ENCODE measurements at regions not wholly inside any gene's neighbourhood (a gene's known extent, or its start where the extent isn't known, plus 50 kb on each side); places are given as distances from the start of the nearest gene placed in this dataset.

DNA sequence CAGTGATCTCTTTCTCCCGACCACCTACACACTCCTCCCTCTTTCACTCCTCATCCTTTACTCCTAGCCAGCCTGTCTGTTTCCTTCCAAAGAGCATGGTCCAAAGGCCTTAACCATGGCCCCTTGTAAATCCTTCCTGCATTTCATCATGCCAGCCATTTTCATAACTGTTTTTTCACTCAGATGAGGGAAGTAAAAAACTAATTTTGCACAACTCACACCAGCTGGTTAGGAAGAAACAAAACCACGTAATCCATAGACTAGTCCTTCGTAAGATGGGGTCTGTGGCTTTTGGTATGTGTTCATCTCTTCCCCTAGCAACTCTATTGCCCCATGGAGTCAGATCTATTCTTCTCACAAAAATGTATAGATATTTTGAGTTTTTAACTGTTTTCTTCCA lies 187.8 kb downstream of the SHOX2 start:
- TF ChIP-seq ESRRG (CRISPR knock-in tag; IDR thresholded peaks at IDR 0.05) (no peak), TSHZ2 (CRISPR knock-in tag; IDR thresholded peaks at IDR 0.05) (no peak), SNAI2 (CRISPR knock-in tag; IDR thresholded peaks at IDR 0.05) (no peak), CSDC2 (CRISPR knock-in tag; IDR thresholded peaks at IDR 0.05) (no peak), ISL1 (CRISPR knock-in tag; IDR thresholded peaks at IDR 0.05) (no peak), PPARA (CRISPR knock-in tag; IDR thresholded peaks at IDR 0.05; ENCODE audit: borderline replicate concordance) (no peak), BACH2 (CRISPR knock-in tag; IDR thresholded peaks at IDR 0.05; ENCODE audit: borderline replicate concordance) (no peak), ZNF8 (CRISPR knock-in tag; IDR thresholded peaks at IDR 0.05) (no peak), TOX (CRISPR knock-in tag; IDR thresholded peaks at IDR 0.05; ENCODE audit: borderline replicate concordance) (no peak), ZNF70 (CRISPR knock-in tag; IDR thresholded peaks at IDR 0.05) (no peak), POU6F1 (CRISPR knock-in tag; IDR thresholded peaks at IDR 0.05; ENCODE audit: borderline replicate concordance, low read depth) (no peak), ZC3H10 (CRISPR knock-in tag; IDR thresholded peaks at IDR 0.05) (no peak), RARB (CRISPR knock-in tag; IDR thresholded peaks at IDR 0.05) (no peak), GLIS3 (CRISPR knock-in tag; IDR thresholded peaks at IDR 0.05) (no peak), ZFP3 (CRISPR knock-in tag; IDR thresholded peaks at IDR 0.05) (no peak), ZNF565 (CRISPR knock-in tag; conservative IDR thresholded peaks at IDR 0.05; ENCODE audit: low read depth) (no peak), TCF4 (CRISPR knock-in tag; IDR thresholded peaks at IDR 0.05; ENCODE audit: borderline replicate concordance) (no peak), ZFP30 (CRISPR knock-in tag; IDR thresholded peaks at IDR 0.05) (no peak)
- no peak for ATAC-seq

- TF ChIP-seq CSDC2 (CRISPR knock-in tag; IDR thresholded peaks at IDR 0.05) (no peak), TCF4 (CRISPR knock-in tag; IDR thresholded peaks at IDR 0.05; ENCODE audit: borderline replicate concordance) (no peak), BACH2 (CRISPR knock-in tag; IDR thresholded peaks at IDR 0.05; ENCODE audit: borderline replicate concordance) (no peak), ESRRG (CRISPR knock-in tag; IDR thresholded peaks at IDR 0.05) (no peak), ZFP30 (CRISPR knock-in tag; IDR thresholded peaks at IDR 0.05) (no peak), ZNF8 (CRISPR knock-in tag; IDR thresholded peaks at IDR 0.05) (no peak), GLIS3 (CRISPR knock-in tag; IDR thresholded peaks at IDR 0.05) (no peak), SNAI2 (CRISPR knock-in tag; IDR thresholded peaks at IDR 0.05) (no peak), ZNF70 (CRISPR knock-in tag; IDR thresholded peaks at IDR 0.05) (no peak), ISL1 (CRISPR knock-in tag; IDR thresholded peaks at IDR 0.05) (no peak), PPARA (CRISPR knock-in tag; IDR thresholded peaks at IDR 0.05; ENCODE audit: borderline replicate concordance) (no peak), TSHZ2 (CRISPR knock-in tag; IDR thresholded peaks at IDR 0.05) (no peak), RARB (CRISPR knock-in tag; IDR thresholded peaks at IDR 0.05) (no peak), POU6F1 (CRISPR knock-in tag; IDR thresholded peaks at IDR 0.05; ENCODE audit: borderline replicate concordance, low read depth) (no peak), ZFP3 (CRISPR knock-in tag; IDR thresholded peaks at IDR 0.05) (no peak), ARNTL (CRISPR knock-in tag; IDR thresholded peaks at IDR 0.05; ENCODE audit: borderline replicate concordance, low read depth) (no peak), ZC3H10 (CRISPR knock-in tag; IDR thresholded peaks at IDR 0.05) (no peak), PATZ1 (CRISPR knock-in tag; IDR thresholded peaks at IDR 0.05; ENCODE audit: borderline replicate concordance) (no peak), ZNF565 (CRISPR knock-in tag; conservative IDR thresholded peaks at IDR 0.05; ENCODE audit: low read depth) (no peak)
- TF ChIP-seq, protein P1, sequence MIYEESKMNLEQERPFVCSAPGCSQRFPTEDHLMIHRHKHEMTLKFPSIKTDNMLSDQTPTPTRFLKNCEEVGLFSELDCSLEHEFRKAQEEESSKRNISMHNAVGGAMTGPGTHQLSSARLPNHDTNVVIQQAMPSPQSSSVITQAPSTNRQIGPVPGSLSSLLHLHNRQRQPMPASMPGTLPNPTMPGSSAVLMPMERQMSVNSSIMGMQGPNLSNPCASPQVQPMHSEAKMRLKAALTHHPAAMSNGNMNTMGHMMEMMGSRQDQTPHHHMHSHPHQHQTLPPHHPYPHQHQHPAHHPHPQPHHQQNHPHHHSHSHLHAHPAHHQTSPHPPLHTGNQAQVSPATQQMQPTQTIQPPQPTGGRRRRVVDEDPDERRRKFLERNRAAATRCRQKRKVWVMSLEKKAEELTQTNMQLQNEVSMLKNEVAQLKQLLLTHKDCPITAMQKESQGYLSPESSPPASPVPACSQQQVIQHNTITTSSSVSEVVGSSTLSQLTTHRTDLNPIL (CRISPR knock-in tag; IDR thresholded peaks at IDR 0.05; ENCODE audit: low read depth) = no peak
- ATAC-seq = no peak
Measured at GRCh38 chr3:157916672-157917071, 189.5 kb downstream of the SHOX2 start.
